GM21360 (cell line): ENCODE measurements at regions not wholly inside any gene's neighbourhood (a gene's known extent, or its start where the extent isn't known, plus 50 kb on each side); places are given as distances from the start of the nearest gene placed in this dataset.
"Not testable (repeated sequence)": the region's sequence is repeated elsewhere in the genome, so short reads cannot be mapped to it uniquely, and the experiment has no call there.

Experiments
- ATAC-seq: cut with Tn5 transposase; IDR thresholded peaks from one replicate; pipeline ENCODE4 v1.9.1; 2021; ENCODE audit warnings: mild to moderate bottlenecking, moderate library complexity; ENCODE audit not compliant: unreplicated experiment

GRCh38 chr4:189834616-189835015 is 106.1 kb upstream of the FRG1 start:
- ATAC-seq, result no peak

GRCh38 chr4:189835505-189835904 is 105.2 kb upstream of the FRG1 start:
- ATAC-seq, result no peak

DNA sequence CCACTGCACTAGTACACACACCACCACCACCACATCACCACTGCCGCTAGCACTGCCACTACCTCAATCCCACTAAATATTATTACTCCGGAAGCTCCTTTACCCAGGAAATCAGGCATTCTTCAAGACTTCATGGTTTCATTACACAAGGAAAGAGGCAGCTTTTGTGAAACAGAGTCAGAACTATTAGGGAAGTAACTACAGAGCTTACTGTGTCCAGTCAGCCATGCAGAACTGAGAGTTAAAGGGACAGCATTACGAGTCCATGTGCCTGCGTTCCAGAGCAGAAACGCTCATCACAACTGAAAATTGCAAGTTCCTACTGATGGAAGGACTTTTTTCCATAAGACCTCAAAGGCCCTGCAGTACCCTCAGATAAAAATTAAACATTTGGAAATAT is 103.2 kb upstream of the FRG1 start:
- ATAC-seq, result no peak

- ATAC-seq, result no peak
These were observed 101.7 kb upstream of the FRG1 start for GRCh38 chr4:189838821-189839497.

GRCh38 chr4:189840356-189840755 is 100.3 kb upstream of the FRG1 start:
- ATAC-seq, result no peak

- ATAC-seq, result no peak
These were observed 97.2 kb upstream of the FRG1 start for GRCh38 chr4:189843413-189844009.

DNA sequence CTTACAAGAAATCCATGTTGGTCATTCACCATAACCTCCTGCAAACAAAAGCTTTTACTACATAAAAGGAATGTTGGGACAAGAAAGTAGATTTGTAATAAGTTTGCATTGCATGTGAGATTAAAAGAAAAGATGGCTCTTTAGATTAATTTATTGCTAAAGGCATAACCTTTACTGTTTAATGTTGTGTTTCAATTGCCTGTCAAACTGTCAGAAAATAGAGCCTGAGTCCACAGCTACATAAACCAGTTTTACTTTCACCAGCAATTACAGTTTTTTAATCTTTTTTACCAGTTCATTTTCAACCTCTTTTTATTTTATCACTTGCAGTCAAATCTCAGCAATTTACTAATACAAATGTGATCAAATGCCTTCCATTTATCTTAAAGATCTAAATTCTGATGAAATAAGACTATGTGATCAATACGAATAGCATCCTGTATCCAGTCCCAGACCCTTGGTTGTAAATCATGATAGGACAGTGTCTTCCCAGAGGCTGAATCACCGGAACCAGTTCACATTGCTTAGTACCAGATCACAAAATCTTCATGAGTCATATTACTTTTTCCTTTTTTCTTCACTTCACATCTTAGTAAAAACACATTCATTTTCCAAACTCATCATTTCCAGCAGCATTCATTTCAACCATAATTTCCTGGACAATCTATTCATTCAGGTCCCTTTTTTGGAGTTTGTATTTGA is 95.4 kb upstream of the FRG1 start:
- ATAC-seq, result no peak

GRCh38 chr4:189846094-189846493 is 94.6 kb upstream of the FRG1 start:
- not testable (repeated sequence) for ATAC-seq

DNA sequence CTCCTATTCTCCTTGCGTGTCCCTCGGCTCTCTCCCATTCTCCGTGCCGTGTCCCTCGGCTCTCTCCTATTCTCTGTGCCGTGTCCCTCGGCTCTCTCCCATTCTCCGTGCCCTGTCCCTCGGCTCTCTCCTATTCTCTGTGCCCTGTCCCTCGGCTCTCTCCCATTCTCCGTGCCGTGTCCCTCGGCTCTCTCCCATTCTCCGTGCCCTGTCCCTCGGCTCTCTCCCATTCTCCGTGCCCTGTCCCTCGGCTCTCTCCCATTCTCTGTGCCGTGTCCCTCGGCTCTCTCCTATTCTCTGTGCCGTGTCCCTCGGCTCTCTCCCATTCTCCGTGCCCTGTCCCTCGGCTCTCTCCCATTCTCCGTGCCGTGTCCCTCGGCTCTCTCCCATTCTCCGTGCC is 94.1 kb upstream of the FRG1 start:
- not testable (repeated sequence) for ATAC-seq

DNA sequence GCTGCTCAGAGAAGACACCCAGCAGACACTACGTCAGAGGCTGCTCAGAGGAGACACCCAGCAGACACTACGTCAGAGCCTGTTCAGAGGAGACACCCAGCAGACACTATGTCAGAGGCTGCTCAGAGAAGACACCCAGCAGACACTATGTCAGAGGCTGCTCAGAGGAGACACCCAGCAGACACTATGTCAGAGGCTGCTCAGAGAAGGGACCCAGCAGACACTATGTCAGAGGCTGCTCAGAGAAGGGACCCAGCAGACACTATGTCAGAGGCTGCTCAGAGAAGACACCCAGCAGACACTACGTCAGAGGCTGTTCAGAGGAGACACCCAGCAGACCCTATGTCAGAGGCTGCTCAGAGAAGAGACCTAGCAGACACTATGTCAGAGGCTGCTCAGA is 92.0 kb upstream of the FRG1 start:
- not testable (repeated sequence) for ATAC-seq

- ATAC-seq, result no peak
These were observed 90.3 kb upstream of the FRG1 start for GRCh38 chr4:189850239-189850856.

DNA sequence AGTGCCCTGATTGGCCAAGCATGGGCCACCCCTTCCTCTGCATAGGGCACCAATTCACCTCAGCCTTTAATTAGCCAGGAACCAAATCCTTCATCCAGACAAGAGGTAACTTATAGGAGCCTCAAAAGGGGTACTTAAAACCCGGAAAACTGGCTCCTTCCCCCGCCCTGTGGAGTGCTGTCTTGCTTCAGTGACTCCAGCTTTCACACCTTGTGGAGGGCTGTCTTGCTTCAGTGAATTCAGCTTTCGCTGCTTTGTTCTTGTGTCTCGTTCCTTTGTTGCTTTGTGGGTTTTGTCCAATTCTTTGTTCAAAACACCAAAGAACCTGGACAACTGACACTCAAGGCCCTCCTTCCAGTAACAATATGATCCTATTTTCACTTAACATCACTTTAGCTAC is 82.2 kb upstream of the FRG1 start:
- peak; percentile 88 for ATAC-seq

DNA sequence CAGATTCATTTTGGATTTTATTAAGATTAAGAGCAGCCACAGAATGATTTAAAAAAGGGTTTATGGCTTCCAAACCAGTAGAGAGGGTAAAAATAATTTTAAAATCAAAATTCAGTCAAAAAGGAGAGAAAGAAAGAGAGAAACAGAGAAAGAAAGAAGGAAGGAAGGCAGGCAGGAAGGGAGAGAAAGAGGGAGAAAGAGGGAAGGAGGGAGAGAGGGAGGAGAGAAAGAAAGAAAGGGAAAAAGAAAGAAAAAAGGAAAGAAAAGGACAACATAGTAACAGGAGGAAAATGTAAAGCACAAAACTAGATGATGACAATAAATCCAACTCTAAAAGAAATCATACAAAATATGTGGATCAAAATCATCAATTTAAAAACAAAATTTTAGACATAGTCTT is 79.6 kb upstream of the FRG1 start:
- ATAC-seq, result no peak

DNA sequence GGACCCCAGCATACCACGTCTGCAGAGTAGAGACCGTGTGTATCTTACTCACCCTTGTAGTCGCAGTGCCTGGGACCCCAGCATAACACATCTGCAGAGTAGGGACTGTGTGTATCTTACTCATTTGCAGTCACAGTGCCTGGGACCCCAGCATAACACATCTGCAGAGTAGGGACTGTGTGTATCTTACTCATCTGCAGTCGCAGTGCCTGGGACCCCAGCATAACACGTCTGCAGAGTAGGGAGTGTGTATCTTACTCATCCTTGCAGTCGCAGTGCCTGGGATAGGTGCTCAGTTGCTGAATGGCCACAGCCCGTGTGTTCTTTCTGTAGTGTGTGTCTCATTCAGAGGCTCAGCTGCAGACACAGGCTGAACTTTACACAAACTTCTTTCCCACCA is 71.4 kb upstream of the FRG1 start:
- no peak for ATAC-seq

- no peak for ATAC-seq
These were observed 70.0 kb upstream of the FRG1 start for GRCh38 chr4:189870511-189871234.

- ATAC-seq, result no peak
These were observed 66.1 kb upstream of the FRG1 start for GRCh38 chr4:189874591-189874990.

GRCh38 chr4:189881190-189881589 is 59.5 kb upstream of the FRG1 start:
- ATAC-seq, result not testable (repeated sequence)

DNA sequence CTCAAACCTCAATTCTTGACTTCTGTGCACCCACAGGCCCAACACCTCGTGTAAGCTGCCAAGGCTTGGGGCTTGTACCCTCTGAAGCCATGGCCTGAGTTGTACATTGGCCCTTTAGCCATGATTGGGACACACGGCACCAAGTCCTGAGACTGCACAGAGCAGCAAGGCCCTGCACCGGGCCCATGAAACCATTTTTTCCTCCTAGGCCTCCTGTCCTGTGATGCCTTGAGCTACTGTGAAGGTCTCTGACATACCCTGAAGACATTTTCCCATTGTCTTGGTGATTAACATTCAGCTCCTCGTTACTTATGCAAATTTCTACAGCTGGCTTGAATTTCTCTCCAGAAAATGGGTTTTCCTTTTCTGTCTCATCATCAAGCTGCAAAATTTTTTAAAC is 52.3 kb upstream of the FRG1 start:
- not testable (repeated sequence) for ATAC-seq
